ENCODE measurements at regions not wholly inside any gene's neighbourhood (a gene's known extent, or its start where the extent isn't known, plus 50 kb on each side); places are given as distances from the start of the nearest gene placed in this dataset.

- TF ChIP-seq CTCF (IDR thresholded peaks at IDR 0.05) = no peak
- TF ChIP-seq EP300 (IDR thresholded peaks at IDR 0.05) = no peak
These were observed 377.0 kb upstream of the VRK2 start for GRCh38 chr2:57669570-57669969.

Measured in ovary (tissue), 3 donors.